Astrocyte (in vitro differentiated cells and primary cell): ENCODE measurements at regions not wholly inside any gene's neighbourhood (a gene's known extent, or its start where the extent isn't known, plus 50 kb on each side); places are given as distances from the start of the nearest gene placed in this dataset.

Experiments used
- DNase-seq: peaks from one replicate; pipeline ENCODE4 v3.0.0-alpha.2; 2010; ENCODE audit warnings: low read depth
- FAIRE-seq: peaks from 2 replicates; lab custom pipeline; 2011; peaks lifted over from hg19 to GRCh38; lab: Jason Lieb, UNC
- H2AFZ ChIP-seq: 2 replicates; pipeline ENCODE4 v1.6.0; 2012; ENCODE audit warnings: low read depth, low read length, inconsistent platforms
- H3K27ac ChIP-seq: 2 replicates; pipeline ENCODE4 v1.5.1; 2011; ENCODE audit warnings: low read depth, low read length, inconsistent platforms
- H3K27me3 ChIP-seq: 2 replicates; pipeline ENCODE4 v1.6.0; 2011; ENCODE audit warnings: low read length, inconsistent platforms; ENCODE audit not compliant: insufficient read depth
- H3K36me3 ChIP-seq: 2 replicates; pipeline ENCODE4 v1.5.1; 2011; ENCODE audit warnings: low read length, inconsistent platforms; ENCODE audit not compliant: insufficient read depth
- H3K4me1 ChIP-seq: 2 replicates; pipeline ENCODE4 v1.5.1; 2011; ENCODE audit warnings: low read length, inconsistent platforms; ENCODE audit not compliant: insufficient read depth
- H3K4me2 ChIP-seq: 2 replicates; pipeline ENCODE4 v1.6.0; 2012; ENCODE audit warnings: low read length, inconsistent platforms
- H3K4me3 ChIP-seq: 2 replicates; pipeline ENCODE4 v1.5.1; 2011; ENCODE audit warnings: low read depth, mild to moderate bottlenecking, low read length, inconsistent platforms; ENCODE audit not compliant: insufficient read depth
- H3K79me2 ChIP-seq: 2 replicates; pipeline ENCODE4 v1.6.0; 2012; ENCODE audit warnings: mild to moderate bottlenecking, low read length, inconsistent platforms; ENCODE audit not compliant: insufficient read depth
- H3K9ac ChIP-seq: 2 replicates; pipeline ENCODE4 v1.6.0; 2012; ENCODE audit warnings: mild to moderate bottlenecking, low read length, inconsistent platforms
- H3K9me3 ChIP-seq: 2 replicates; pipeline ENCODE4 v1.5.1; 2012; ENCODE audit warnings: low read depth, mild to moderate bottlenecking, low read length, inconsistent platforms; ENCODE audit not compliant: insufficient read depth
- H4K20me1 ChIP-seq: 2 replicates; pipeline ENCODE4 v1.6.0; 2012; ENCODE audit warnings: low read length, inconsistent platforms; ENCODE audit not compliant: insufficient read depth
- H3K27ac Mint-ChIP-seq: one replicate; pipeline ENCODE4 v1.8.0; 2021; ENCODE audit warnings: mild to moderate bottlenecking, mixed read lengths; ENCODE audit not compliant: unreplicated experiment
- H3K27me3 Mint-ChIP-seq: one replicate; pipeline ENCODE4 v1.8.0; 2021; ENCODE audit warnings: low read depth, mixed read lengths; ENCODE audit not compliant: unreplicated experiment
- H3K36me3 Mint-ChIP-seq: one replicate; pipeline ENCODE4 v1.8.0; 2021; ENCODE audit warnings: low read depth, mixed read lengths; ENCODE audit not compliant: unreplicated experiment
- H3K4me1 Mint-ChIP-seq: one replicate; pipeline ENCODE4 v1.8.0; 2021; ENCODE audit warnings: low read depth, mixed read lengths; ENCODE audit not compliant: unreplicated experiment
- H3K4me3 Mint-ChIP-seq: one replicate; pipeline ENCODE4 v1.8.0; 2021; ENCODE audit warnings: mild to moderate bottlenecking, moderate library complexity, mixed read lengths; ENCODE audit not compliant: unreplicated experiment
- H3K9me3 Mint-ChIP-seq: one replicate; pipeline ENCODE4 v1.8.0; 2021; ENCODE audit warnings: mild to moderate bottlenecking, mixed read lengths; ENCODE audit not compliant: unreplicated experiment
- EZH2 ChIP-seq: IDR thresholded peaks from 2 replicates; pipeline ENCODE4 v1.6.1; 2012; ENCODE audit warnings: mild to moderate bottlenecking, low read length, inconsistent platforms; ENCODE audit not compliant: insufficient read depth
- TF ChIP-seq, protein P1 (sequence below): IDR thresholded peaks from 2 replicates; pipeline ENCODE4 v1.5.1; 2011; ENCODE audit warnings: low read depth, mild to moderate bottlenecking, inconsistent platforms, low read length, moderate library complexity; ENCODE audit not compliant: insufficient read depth

DNA sequence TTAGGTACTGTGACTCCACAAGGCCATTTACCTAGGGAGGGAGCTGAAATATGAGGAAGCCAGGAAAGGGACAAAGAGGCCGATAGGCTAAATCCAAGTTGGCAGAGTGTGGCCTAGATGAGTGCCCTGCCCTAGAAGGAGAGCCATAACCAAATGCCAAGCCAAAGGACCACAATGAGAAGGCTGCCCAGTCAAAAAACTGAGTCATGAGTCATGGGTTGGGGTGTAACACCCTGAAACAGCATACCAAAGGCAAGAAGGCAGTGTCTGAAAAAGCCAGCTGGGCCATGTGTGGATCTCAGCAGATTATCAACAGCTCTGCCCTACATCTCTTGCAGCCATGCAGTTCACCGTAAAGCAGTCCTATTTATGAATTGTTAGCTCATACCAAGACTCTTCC is 171.7 kb downstream of the PHLDA1 start:
- H3K9ac ChIP-seq = no peak overlapping the region
- no peaks in the 10 kb centered on the region for H3K9me3 ChIP-seq
- no peaks in the 10 kb centered on the region for H3K27me3 Mint-ChIP-seq
- H3K36me3 Mint-ChIP-seq = no peaks in the 10 kb centered on the region
- peaks cover 14% of the 10 kb centered on the region for H3K4me1 ChIP-seq
- peaks cover 14% of the 10 kb centered on the region for H3K4me1 Mint-ChIP-seq
- TF ChIP-seq, protein P1, sequence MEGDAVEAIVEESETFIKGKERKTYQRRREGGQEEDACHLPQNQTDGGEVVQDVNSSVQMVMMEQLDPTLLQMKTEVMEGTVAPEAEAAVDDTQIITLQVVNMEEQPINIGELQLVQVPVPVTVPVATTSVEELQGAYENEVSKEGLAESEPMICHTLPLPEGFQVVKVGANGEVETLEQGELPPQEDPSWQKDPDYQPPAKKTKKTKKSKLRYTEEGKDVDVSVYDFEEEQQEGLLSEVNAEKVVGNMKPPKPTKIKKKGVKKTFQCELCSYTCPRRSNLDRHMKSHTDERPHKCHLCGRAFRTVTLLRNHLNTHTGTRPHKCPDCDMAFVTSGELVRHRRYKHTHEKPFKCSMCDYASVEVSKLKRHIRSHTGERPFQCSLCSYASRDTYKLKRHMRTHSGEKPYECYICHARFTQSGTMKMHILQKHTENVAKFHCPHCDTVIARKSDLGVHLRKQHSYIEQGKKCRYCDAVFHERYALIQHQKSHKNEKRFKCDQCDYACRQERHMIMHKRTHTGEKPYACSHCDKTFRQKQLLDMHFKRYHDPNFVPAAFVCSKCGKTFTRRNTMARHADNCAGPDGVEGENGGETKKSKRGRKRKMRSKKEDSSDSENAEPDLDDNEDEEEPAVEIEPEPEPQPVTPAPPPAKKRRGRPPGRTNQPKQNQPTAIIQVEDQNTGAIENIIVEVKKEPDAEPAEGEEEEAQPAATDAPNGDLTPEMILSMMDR = no peak
- TF ChIP-seq EZH2 = no peak
- no peak overlapping the region for H3K4me3 ChIP-seq
- no peak overlapping the region for H3K4me3 Mint-ChIP-seq
- H3K79me2 ChIP-seq = no peaks in the 10 kb centered on the region
- H3K36me3 ChIP-seq = no peaks in the 10 kb centered on the region
- no peak overlapping the region for H3K27ac Mint-ChIP-seq
- no peaks in the 10 kb centered on the region for H3K27me3 ChIP-seq
- no peaks in the 10 kb centered on the region for H3K9me3 Mint-ChIP-seq
- FAIRE-seq = no peak
- no peak overlapping the region for H3K27ac ChIP-seq
- DNase-seq = no peak
- H3K4me2 ChIP-seq = no peak overlapping the region
- no peak overlapping the region for H2AFZ ChIP-seq
- H4K20me1 ChIP-seq = no peaks in the 10 kb centered on the region

DNA sequence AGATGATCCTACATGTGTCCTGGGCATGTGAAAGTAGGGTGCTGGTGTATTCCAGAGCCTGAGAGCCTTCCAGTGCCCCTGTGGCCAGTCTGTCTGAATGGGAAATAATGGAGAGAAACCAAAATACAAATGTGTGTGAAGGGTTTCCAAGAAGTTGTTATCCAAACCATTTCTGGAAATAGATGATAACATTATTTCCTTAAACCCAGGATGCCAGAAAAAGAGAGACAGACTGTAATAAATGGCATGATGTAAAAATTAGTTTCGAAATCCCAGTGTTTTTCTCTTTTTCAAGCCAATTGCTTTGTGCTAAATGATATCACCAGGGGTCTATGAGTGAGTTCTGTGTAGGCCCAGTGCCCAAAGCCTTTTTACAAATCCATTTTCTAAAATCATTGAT is 175.3 kb downstream of the PHLDA1 start:
- H2AFZ ChIP-seq = no peak overlapping the region
- Mint-ChIP-seq H3K4me1 (peaks cover 4% of the 10 kb centered on the region), H3K36me3 (no peaks in the 10 kb centered on the region), H3K4me3 (no peak overlapping the region), H3K27me3 (no peaks in the 10 kb centered on the region), H3K27ac (no peak overlapping the region), H3K9me3 (no peaks in the 10 kb centered on the region)
- H3K27ac ChIP-seq = no peak overlapping the region
- no peak overlapping the region for H3K4me2 ChIP-seq
- H3K27me3 ChIP-seq = no peaks in the 10 kb centered on the region
- FAIRE-seq (no peak), DNase-seq (no peak)
- no peak overlapping the region for H3K4me3 ChIP-seq
- H3K9ac ChIP-seq = no peak overlapping the region
- no peak for TF ChIP-seq EZH2
- TF ChIP-seq, protein P1 = no peak
- no peaks in the 10 kb centered on the region for H3K36me3 ChIP-seq
- no peaks in the 10 kb centered on the region for H3K79me2 ChIP-seq
- no peaks in the 10 kb centered on the region for H3K9me3 ChIP-seq
- H3K4me1 ChIP-seq = no peaks in the 10 kb centered on the region
- no peaks in the 10 kb centered on the region for H4K20me1 ChIP-seq

DNA sequence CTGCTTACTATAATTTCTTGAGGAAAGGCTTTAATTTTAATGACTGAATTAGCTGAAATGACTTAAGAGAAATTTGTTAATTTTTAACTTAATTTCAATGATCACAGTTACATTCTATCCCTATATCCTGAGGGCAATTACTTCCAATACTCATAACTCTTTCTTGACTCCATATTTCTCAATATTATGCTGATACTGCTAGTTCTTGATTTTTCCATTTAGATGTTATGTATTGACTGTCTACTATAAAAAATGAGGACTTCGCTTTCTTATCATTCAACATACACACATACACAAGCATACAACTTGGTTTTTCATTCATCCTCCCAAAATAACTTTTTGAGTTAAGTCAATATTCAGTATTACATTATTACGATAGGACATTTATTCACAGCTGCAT is 176.2 kb downstream of the PHLDA1 start:
- DNase-seq (no peak), FAIRE-seq (no peak)
- H2AFZ ChIP-seq = no peak overlapping the region
- Mint-ChIP-seq H3K9me3 (no peaks in the 10 kb centered on the region), H3K4me3 (no peak overlapping the region), H3K36me3 (no peaks in the 10 kb centered on the region), H3K4me1 (peaks cover 11% of the 10 kb centered on the region), H3K27me3 (no peaks in the 10 kb centered on the region), H3K27ac (no peak overlapping the region)
- H3K36me3 ChIP-seq = no peaks in the 10 kb centered on the region
- no peak overlapping the region for H3K4me2 ChIP-seq
- no peak overlapping the region for H3K27ac ChIP-seq
- H4K20me1 ChIP-seq = no peaks in the 10 kb centered on the region
- no peak overlapping the region for H3K9ac ChIP-seq
- no peak overlapping the region for H3K4me3 ChIP-seq
- peaks cover 6% of the 10 kb centered on the region for H3K4me1 ChIP-seq
- no peak for TF ChIP-seq EZH2
- TF ChIP-seq, protein P1 = no peak
- H3K79me2 ChIP-seq = no peaks in the 10 kb centered on the region
- no peaks in the 10 kb centered on the region for H3K27me3 ChIP-seq
- no peaks in the 10 kb centered on the region for H3K9me3 ChIP-seq
